Liver (tissue), 8 donors: ENCODE measurements at regions not wholly inside any gene's neighbourhood (a gene's known extent, or its start where the extent isn't known, plus 50 kb on each side); places are given as distances from the start of the nearest gene placed in this dataset.

Source experiments
- DNase-seq: peaks from one replicate; pipeline ENCODE4 v3.0.0-alpha.2; 2017; ENCODE audit warnings: low spot score
- H3K27ac ChIP-seq, 2 donors: one replicate each; pipeline ENCODE4 v1.7.0; 2013; ENCODE audit warnings: inconsistent platforms in 2 of 2, low read length in 2 of 2, control low read depth in 1 of 2, low read depth in 1 of 2, mild to moderate bottlenecking in 1 of 2
- H3K27me3 ChIP-seq, 4 donors: one replicate each; pipeline versions ENCODE4 v1.6.1 to v1.7.0; 2013; ENCODE audit warnings: low read length in 3 of 4, inconsistent platforms in 1 of 4, mild to moderate bottlenecking in 1 of 4, moderate library complexity in 1 of 4; ENCODE audit not compliant: control insufficient read depth in 4 of 4, insufficient read depth in 4 of 4
- H3K36me3 ChIP-seq, 4 donors: one replicate each; pipeline versions ENCODE4 v1.6.1 to v1.7.0; 2013; ENCODE audit warnings: low read length in 3 of 4, mild to moderate bottlenecking in 3 of 4, low read depth in 1 of 4, moderate library complexity in 1 of 4; ENCODE audit not compliant: control insufficient read depth in 4 of 4, insufficient read depth in 3 of 4
- H3K4me1 ChIP-seq, 4 donors: one replicate each; pipeline versions ENCODE4 v1.6.1 to v1.7.0; 2013; ENCODE audit warnings: low read length in 3 of 4, mild to moderate bottlenecking in 3 of 4, moderate library complexity in 1 of 4; ENCODE audit not compliant: control insufficient read depth in 4 of 4, insufficient read depth in 4 of 4
- H3K4me3 ChIP-seq, 3 donors: one replicate each; pipeline versions ENCODE4 v1.6.1 to v1.7.0; 2013; ENCODE audit warnings: low read length in 3 of 3, control low read depth in 1 of 3, low read depth in 1 of 3, mild to moderate bottlenecking in 1 of 3
- H3K9ac ChIP-seq, 2 donors: one replicate each; pipeline ENCODE4 v1.7.0; 2013; ENCODE audit warnings: low read length in 2 of 2, mild to moderate bottlenecking in 2 of 2, moderate library complexity in 2 of 2, control low read depth in 1 of 2, low read depth in 1 of 2
- H3K9me3 ChIP-seq, 4 donors: one replicate each; pipeline versions ENCODE4 v1.6.1 to v1.7.0; 2013; ENCODE audit warnings: low read length in 3 of 4; ENCODE audit not compliant: control insufficient read depth in 4 of 4
- CTCF ChIP-seq: fragments of 150-350 bp; IDR thresholded peaks from 2 replicates; pipeline ENCODE4 v1.5.1; 2017; ENCODE audit warnings: improper control_type of control experiment, low read depth, low read length; ENCODE audit not compliant: missing input control
- EGR1 ChIP-seq, 2 donors: IDR thresholded peaks; 2 replicates each; pipeline ENCODE4 v1.6.1; 2016 to 2018; ENCODE audit warnings: antibody characterized with exemption in 2 of 2, low read depth in 2 of 2
- FOXA1 ChIP-seq: IDR thresholded peaks from 2 replicates; pipeline ENCODE4 v1.6.1; 2016; ENCODE audit warnings: antibody characterized with exemption
- HNF4G ChIP-seq: IDR thresholded peaks from 2 replicates; pipeline ENCODE4 v1.6.1; 2016; ENCODE audit warnings: antibody characterized with exemption
- JUND ChIP-seq, 2 donors: IDR thresholded peaks; 2 replicates each; pipeline ENCODE4 v1.6.1; 2016; ENCODE audit warnings: antibody characterized with exemption in 2 of 2
- MAX ChIP-seq: IDR thresholded peaks from 2 replicates; pipeline ENCODE4 v1.6.1; 2016; ENCODE audit warnings: antibody characterized with exemption
- NR2F2 ChIP-seq: IDR thresholded peaks from 2 replicates; pipeline ENCODE4 v1.6.1; 2016; ENCODE audit warnings: antibody characterized with exemption
- RAD21 ChIP-seq, 2 donors: IDR thresholded peaks; 2 replicates each; pipeline ENCODE4 v1.6.1; 2016; ENCODE audit warnings: antibody characterized with exemption in 2 of 2, mild to moderate bottlenecking in 2 of 2
- REST ChIP-seq: IDR thresholded peaks from 2 replicates; pipeline ENCODE4 v1.6.1; 2016; ENCODE audit warnings: antibody characterized with exemption, mild to moderate bottlenecking
- SP1 ChIP-seq: IDR thresholded peaks from 2 replicates; pipeline ENCODE4 v1.6.1; 2018; ENCODE audit warnings: antibody characterized with exemption, mild to moderate bottlenecking
- TAF1 ChIP-seq: conservative IDR thresholded peaks from 2 replicates; pipeline ENCODE4 v1.6.1; 2016; ENCODE audit warnings: antibody characterized with exemption, mild to moderate bottlenecking
- YY1 ChIP-seq: IDR thresholded peaks from 2 replicates; pipeline ENCODE4 v1.6.1; 2016; ENCODE audit warnings: antibody characterized with exemption, mild to moderate bottlenecking
- WGBS: extraction: QIAGEN DNeasy Blood & Tissue Kit; methylation state at CpG from one replicate; pipeline ENCODE4 v1.1.7; 2013; 5-methylcytosine and 5-hydroxymethylcytosine counted together
- TF ChIP-seq, protein P1 (sequence below): IDR thresholded peaks from 2 replicates; pipeline ENCODE4 v1.6.1; 2016; ENCODE audit warnings: antibody characterized with exemption
- TF ChIP-seq, protein P2 (sequence below): IDR thresholded peaks from 2 replicates; pipeline ENCODE4 v1.6.1; 2016; ENCODE audit warnings: antibody characterized with exemption
- donor health status: healthy.
- donor health status: healthy.
- donor health status: healthy.
- donor health status: healthy.
- donor health status: healthy.

DNA sequence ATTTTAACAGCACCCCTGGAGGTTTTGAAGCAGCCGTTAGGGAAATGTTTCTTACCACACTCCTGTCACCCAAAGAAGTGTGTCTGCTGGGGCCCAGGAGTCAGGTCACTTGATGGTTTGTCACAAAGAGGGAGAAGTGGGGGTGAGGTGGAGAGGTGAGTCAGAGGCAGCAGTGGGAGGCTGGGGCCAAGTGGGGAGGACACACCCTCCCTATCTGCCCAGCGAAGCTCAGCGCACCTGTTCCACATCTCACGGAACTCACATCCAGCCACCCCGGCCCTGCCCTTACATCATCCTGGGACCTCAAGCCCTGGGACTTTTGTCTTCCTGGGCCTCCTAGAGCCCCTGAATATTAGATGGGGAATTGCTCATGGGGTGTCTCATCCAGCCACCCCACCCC, 171.1 kb upstream of the SMIM23 start:
- no peak for DNase-seq

More for the DNA sequence above, 171.1 kb upstream of the SMIM23 start:
- no peaks in the 10 kb centered on the region for H3K36me3 ChIP-seq
- no peak for TF ChIP-seq SP1
- TF ChIP-seq, protein P1, sequence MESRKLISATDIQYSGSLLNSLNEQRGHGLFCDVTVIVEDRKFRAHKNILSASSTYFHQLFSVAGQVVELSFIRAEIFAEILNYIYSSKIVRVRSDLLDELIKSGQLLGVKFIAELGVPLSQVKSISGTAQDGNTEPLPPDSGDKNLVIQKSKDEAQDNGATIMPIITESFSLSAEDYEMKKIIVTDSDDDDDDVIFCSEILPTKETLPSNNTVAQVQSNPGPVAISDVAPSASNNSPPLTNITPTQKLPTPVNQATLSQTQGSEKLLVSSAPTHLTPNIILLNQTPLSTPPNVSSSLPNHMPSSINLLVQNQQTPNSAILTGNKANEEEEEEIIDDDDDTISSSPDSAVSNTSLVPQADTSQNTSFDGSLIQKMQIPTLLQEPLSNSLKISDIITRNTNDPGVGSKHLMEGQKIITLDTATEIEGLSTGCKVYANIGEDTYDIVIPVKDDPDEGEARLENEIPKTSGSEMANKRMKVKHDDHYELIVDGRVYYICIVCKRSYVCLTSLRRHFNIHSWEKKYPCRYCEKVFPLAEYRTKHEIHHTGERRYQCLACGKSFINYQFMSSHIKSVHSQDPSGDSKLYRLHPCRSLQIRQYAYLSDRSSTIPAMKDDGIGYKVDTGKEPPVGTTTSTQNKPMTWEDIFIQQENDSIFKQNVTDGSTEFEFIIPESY = no peak
- no peak for TF ChIP-seq RAD21 (IDR thresholded peaks at IDR 0.05)
- no peak for TF ChIP-seq YY1
- no peak for TF ChIP-seq EGR1 (IDR thresholded peaks at IDR 0.05; ENCODE audit: low read depth in 2 of 2)
- no peak for TF ChIP-seq MAX
- no peak for TF ChIP-seq REST
- no peak for TF ChIP-seq JUND (IDR thresholded peaks at IDR 0.05)
- TF ChIP-seq, protein P2, sequence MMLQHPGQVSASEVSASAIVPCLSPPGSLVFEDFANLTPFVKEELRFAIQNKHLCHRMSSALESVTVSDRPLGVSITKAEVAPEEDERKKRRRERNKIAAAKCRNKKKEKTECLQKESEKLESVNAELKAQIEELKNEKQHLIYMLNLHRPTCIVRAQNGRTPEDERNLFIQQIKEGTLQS = no peak
- no peak for TF ChIP-seq HNF4G
- TF ChIP-seq NR2F2 = no peak
- TF ChIP-seq TAF1 = no peak
- TF ChIP-seq FOXA1 = no peak
- no peak for TF ChIP-seq CTCF
- no peaks in the 10 kb centered on the region for H3K9me3 ChIP-seq
- H3K4me1 ChIP-seq = no peaks in the 10 kb centered on the region
- WGBS = 82% methylated on average over 5 of the region's 5 CpGs
- no peak overlapping the region for H3K27ac ChIP-seq
- H3K9ac ChIP-seq = no peak overlapping the region
- H3K27me3 ChIP-seq = peaks cover 0 to 4% (median 0%) of the 10 kb centered on the region in 4 donors
- no peak overlapping the region for H3K4me3 ChIP-seq
